ENCODE measurements at regions not wholly inside any gene's neighbourhood (a gene's known extent, or its start where the extent isn't known, plus 50 kb on each side); places are given as distances from the start of the nearest gene placed in this dataset.

GRCh38 chr13:56412856-56413255 lies 727.9 kb upstream of the PRR20A start:
- intact Hi-C loops (cut with micrococcal nuclease) (no loop called here), dilution Hi-C loops (cut with MboI; ENCODE audit: extremely low pct_ligation_motif_present, low sequenced_read_pairs) (no loop called here)
- Histone ChIP-seq H3K4me3 (replicated peaks in 1 of 3; ENCODE audit: insufficient read depth in 1 of 3, low read depth in 1 of 3, low read length in 3 of 3) (no peak overlapping the region), H3K9me3 (replicated peaks; ENCODE audit: control insufficient read depth, insufficient read depth, low read length) (no peaks in the 10 kb centered on the region), H3K9ac (replicated peaks; ENCODE audit: extremely low read depth, insufficient read depth, low read length) (no peak overlapping the region), H3K27me3 (ENCODE audit: control insufficient read depth in 2 of 2, insufficient read depth in 2 of 2, low read length in 2 of 2) (no peaks in the 10 kb centered on the region), H3K36me3 (ENCODE audit: control insufficient read depth in 2 of 2, extremely low read depth in 1 of 2, insufficient read depth in 2 of 2, low read length in 2 of 2) (no peaks in the 10 kb centered on the region), H3K4me1 (ENCODE audit: control insufficient read depth, extremely low read depth, insufficient read depth, low read length) (no peaks in the 10 kb centered on the region), H3K27ac (ENCODE audit: insufficient read depth, low read depth, low read length) (no peak overlapping the region), H3K9me1 (replicated peaks; ENCODE audit: control insufficient read depth, extremely low read depth, insufficient read depth, low read length) (no peaks in the 10 kb centered on the region), H2AFZ (ENCODE audit: low read depth, low read length) (no peak overlapping the region), H3K4me2 (ENCODE audit: insufficient read depth, low read length) (no peak overlapping the region), H3K79me2 (ENCODE audit: control insufficient read depth, insufficient read depth, low read length) (no peaks in the 10 kb centered on the region), H4K20me1 (replicated peaks; ENCODE audit: control insufficient read depth, extremely low read depth, insufficient read depth, low read length) (no peaks in the 10 kb centered on the region)
- TF ChIP-seq CTCF (IDR thresholded peaks at IDR 0.05; ENCODE audit: extremely low read depth in 1 of 2, insufficient read depth in 1 of 2, low read depth in 1 of 2, low read length in 2 of 2): no peak
- TF ChIP-seq GATA2 (IDR thresholded peaks at IDR 0.05; ENCODE audit: insufficient read depth, insufficient read length, low read depth, low read length): no peak
- no peak for TF ChIP-seq MYC (IDR thresholded peaks at IDR 0.05; ENCODE audit: low read depth, low read length)
- no peak for TF ChIP-seq FOS (IDR thresholded peaks at IDR 0.05; ENCODE audit: borderline replicate concordance, insufficient read depth, low read length)
- TF ChIP-seq POLR2AphosphoS5 (IDR thresholded peaks at IDR 0.05; ENCODE audit: insufficient read depth, low read depth, low read length): no peak
- TF ChIP-seq EZH2 (IDR thresholded peaks at IDR 0.05; ENCODE audit: borderline replicate concordance, low read depth, low read length, severe bottlenecking): no peak
- no peak for TF ChIP-seq POLR2A (IDR thresholded peaks at IDR 0.05; ENCODE audit: low read depth, low read length)
- TF ChIP-seq MAX (IDR thresholded peaks at IDR 0.05; ENCODE audit: insufficient read depth, insufficient read length): no peak
- no peak for TF ChIP-seq JUN (IDR thresholded peaks at IDR 0.05; ENCODE audit: borderline replicate concordance, insufficient read depth, insufficient read length, low read depth)
- CTCF ChIA-PET: no interaction called here
- no TSS peak for BruUV-seq (replicated peaks)
- POLR2A ChIA-PET: no interaction called here
- DNase-seq (ENCODE audit: low read depth, low spot score) (no peak), FAIRE-seq (no peak)
